ENCODE measurements at regions not wholly inside any gene's neighbourhood (a gene's known extent, or its start where the extent isn't known, plus 50 kb on each side); places are given as distances from the start of the nearest gene placed in this dataset.
"Not testable (repeated sequence)": the region's sequence is repeated elsewhere in the genome, so short reads cannot be mapped to it uniquely, and the experiment has no call there.

DNA sequence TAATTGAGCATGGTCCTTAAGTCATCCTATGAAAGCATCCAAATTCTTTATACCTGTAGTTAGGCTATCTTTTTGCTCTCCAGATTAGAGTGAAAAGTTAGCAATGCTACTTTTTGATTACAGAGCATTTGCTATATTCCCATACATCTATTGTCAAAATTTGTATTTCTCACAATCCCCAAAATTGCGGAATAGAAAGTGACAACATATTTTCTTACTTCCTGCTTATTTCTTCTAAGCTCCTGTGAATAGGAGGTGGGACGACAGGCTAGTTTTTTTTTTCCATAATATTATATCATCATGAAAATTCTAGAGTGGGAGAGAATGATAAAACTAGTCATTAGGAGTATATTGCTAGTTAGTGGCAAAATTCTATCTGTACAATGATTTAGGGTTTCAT, 264.0 kb upstream of the DPYD start:
- DNase-seq = no peak

GRCh38 chr1:98181036-98181764, 260.4 kb upstream of the DPYD start:
- DNase-seq = no peak

- no peak for DNase-seq
Observed at GRCh38 chr1:98179151-98179773, 258.4 kb upstream of the DPYD start.

- no peak for DNase-seq
Observed at GRCh38 chr1:98177751-98178150, 256.9 kb upstream of the DPYD start.

GRCh38 chr1:98176936-98177335, 256.1 kb upstream of the DPYD start:
- DNase-seq = no peak

DNA sequence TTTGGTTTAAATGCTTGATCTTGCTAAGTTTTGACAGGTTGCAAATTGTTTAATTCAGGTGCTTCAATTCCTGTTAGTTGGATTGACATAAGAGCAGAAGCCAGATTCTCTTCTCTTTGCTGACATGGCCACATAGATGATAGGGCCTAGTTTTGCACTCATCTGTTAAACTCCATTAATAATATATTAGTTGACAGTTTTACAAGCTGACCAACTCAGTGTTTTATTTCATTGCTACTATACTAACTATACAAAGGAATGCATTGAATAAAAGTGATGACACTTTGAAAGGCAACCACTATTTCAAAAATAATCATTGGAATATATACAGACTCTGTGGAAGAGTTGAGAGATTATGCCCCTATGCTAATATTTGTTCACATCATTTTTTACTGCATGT, 255.6 kb upstream of the DPYD start:
- DNase-seq = no peak

- no peak for DNase-seq
Observed at GRCh38 chr1:98172578-98172977, 251.7 kb upstream of the DPYD start.

GRCh38 chr1:98172022-98172421, 251.2 kb upstream of the DPYD start:
- DNase-seq = no peak

- DNase-seq = no peak
Observed at GRCh38 chr1:98164509-98164908, 243.7 kb upstream of the DPYD start.

DNA sequence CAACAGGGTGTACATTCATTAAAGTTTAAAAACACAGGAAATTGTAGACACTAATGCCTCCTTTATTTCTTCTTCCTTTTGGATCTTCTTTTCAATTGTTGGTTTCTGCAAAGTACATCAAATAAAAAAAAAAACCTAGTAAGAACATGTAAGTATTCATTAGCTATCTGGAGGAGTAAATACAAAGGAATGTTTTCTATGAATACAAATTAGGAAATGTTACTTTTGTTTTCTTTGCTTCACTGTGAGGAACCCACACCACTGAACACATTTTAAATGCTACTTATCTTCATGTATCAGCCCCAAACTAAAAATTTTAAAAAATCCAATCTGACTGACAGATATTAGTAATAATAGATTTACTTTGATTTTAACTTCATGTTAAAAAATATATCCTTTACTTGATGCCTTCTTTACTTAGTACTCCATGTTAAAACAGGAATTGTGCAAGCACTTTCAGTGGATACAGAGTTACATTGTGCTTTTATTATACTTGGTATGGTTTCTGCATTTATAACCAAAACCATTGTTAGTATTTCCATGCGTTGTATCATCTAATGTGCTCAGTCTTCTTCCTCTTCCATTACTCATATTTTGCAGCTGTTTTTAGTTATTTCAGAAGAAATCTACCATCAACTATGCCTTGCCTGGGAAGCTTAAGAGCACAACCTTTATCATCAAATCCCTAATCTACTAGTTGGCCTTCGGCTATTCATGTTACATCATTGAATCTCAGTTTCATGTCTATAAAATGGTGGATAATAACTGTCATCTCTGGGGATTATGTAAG, 236.9 kb upstream of the DPYD start:
- no peak for DNase-seq

DNA sequence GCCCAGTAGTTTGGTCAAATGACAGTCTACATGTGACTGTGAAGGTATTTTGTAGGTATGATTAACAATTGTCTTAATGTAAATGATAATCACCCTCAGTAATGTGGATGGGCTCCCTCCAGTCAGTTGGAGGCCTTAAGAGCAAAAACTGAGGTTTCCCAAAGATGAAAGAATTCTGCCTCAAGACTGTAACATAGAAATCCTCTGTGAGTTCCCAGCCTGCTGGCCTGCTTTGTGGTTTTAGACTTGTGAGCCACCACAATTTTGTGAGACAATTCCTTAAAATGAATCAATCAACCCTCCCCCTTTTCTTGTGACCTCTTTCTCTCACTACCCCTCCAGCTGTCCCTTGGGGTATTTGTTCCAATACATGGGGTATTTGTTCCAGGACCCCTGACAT, 226.4 kb upstream of the DPYD start:
- DNase-seq = no peak

DNA sequence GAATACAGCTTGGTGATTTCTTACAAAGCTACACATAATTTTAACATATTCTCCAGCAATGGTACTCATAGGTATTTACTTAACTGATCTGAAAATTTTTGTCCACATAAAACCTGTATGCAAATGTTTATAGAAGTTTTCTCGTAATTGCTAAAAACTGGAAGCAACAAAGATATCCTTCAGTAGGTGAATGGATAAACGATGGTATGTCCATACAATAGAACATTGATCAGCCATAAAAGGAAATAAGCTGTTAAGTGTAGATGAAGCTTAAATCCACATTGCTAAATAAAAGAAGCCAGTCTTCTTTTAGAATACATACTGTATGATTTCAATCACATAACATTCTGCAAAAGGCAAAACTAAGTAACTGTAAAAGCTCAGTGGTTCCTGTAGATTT, 224.8 kb upstream of the DPYD start:
- DNase-seq = no peak

- no peak for DNase-seq
Observed at GRCh38 chr1:98143403-98143802, 222.6 kb upstream of the DPYD start.

DNA sequence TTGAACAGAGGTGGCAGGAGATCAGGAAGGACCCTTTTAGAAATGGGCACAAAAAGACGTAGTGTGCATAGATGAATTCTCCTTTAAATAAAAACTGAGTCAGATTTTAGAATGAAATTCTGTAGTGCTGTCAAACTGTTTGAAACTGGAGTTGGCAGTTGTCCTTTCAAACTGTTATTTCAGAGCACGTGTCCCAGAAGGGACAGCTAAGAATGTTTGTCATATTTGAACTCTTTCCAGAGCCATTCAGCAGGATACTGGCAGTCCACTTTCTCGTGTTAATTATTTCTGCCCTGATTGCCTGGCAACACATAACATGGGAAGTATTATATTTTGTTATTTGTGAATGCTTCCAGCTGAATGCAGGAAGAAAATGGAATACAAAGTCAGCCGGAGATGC, 212.3 kb upstream of the DPYD start:
- no peak for DNase-seq

DNA sequence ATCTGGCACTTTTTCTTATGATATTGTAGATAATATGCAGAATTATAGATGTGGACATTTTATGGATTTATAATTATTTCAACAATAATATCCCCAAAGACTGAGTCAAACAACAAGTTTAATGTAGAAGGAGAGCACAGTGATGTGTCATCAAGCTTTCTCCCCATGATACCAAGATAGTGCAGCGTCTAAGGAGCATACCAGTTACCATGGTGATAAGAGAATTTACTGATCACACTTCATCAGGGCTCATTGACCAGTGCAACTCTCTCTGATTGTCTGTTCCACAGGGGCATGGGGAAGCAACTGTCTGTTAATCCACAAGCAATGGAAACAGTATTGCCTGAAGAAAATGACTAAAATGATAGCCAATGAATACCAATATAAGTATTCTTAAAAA, 209.6 kb upstream of the DPYD start:
- DNase-seq = no peak

- DNase-seq = no peak
Observed at GRCh38 chr1:98129491-98129890, 208.7 kb upstream of the DPYD start.

- DNase-seq = no peak
Observed at GRCh38 chr1:98126740-98127139, 205.9 kb upstream of the DPYD start.

DNA sequence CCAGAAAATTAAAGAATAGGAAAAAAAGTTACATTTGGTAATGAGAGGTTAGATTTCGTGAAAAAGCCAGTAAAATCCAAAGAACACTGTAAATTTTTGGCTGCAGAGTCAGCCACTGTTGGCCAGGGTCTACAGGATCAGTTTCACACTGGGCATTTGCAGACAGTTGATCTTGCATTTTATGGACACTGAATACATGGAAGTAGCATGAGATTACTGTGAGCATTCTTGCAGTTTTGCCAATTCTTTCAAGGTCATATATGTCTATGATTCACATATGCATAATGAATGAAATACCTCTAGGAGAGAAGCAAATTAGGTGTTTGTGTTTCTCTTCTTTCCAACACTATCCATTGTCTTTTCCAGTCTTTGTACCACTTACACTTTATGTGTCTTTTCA, 200.8 kb upstream of the DPYD start:
- DNase-seq = no peak

GRCh38 chr1:98119796-98120195, 199.0 kb upstream of the DPYD start:
- no peak for DNase-seq

- no peak for DNase-seq
Observed at GRCh38 chr1:98113811-98114210, 193.0 kb upstream of the DPYD start.

- no peak for DNase-seq
Observed at GRCh38 chr1:98112626-98113025, 191.8 kb upstream of the DPYD start.

GRCh38 chr1:98110674-98111073, 189.8 kb upstream of the DPYD start:
- DNase-seq = no peak

- not testable (repeated sequence) for DNase-seq
Observed at GRCh38 chr1:98108378-98108777, 187.5 kb upstream of the DPYD start.

DNA sequence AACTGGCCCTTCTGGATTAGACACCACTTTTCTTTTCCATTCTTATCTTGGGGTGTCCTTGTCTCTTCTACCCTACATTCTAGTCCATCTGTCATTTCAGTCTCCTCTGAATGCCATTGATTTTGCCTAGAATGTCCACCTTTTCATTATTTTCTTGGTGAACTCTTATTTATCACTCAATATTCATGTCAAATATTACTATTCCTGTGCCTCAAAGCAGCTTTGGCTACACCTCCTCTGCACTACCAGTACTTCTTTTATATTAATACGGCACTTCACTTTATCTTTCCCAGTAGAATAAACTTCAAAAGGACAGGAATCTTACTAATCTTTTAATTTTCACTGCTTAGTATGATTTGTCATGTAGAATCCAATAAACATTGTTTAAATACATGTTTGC, 186.4 kb upstream of the DPYD start:
- DNase-seq = no peak
